Osteoblast (primary cell): ENCODE measurements at regions not wholly inside any gene's neighbourhood (a gene's known extent, or its start where the extent isn't known, plus 50 kb on each side); places are given as distances from the start of the nearest gene placed in this dataset.
A peak's percentile ranks its signal among the peaks of the same experiment; 100 is the strongest.

Experiments used
- DNase-seq: peaks from one replicate; pipeline ENCODE4 v3.0.0; 2011; ENCODE audit warnings: low spot score, mixed read lengths; ENCODE audit not compliant: insufficient read length; ENCODE audit errors: missing footprints
- H2AFZ ChIP-seq: 2 replicates; pipeline ENCODE4 v1.6.0; 2011; ENCODE audit warnings: mild to moderate bottlenecking, low read length
- H3K27ac ChIP-seq: 2 replicates; pipeline ENCODE4 v1.5.1; 2011; ENCODE audit warnings: mild to moderate bottlenecking, low read depth, low read length, moderate library complexity
- H3K27me3 ChIP-seq: 2 replicates; pipeline ENCODE4 v1.6.0; 2012; ENCODE audit warnings: mild to moderate bottlenecking, control low read depth, inconsistent platforms, low read length, moderate library complexity; ENCODE audit not compliant: insufficient read depth
- H3K36me3 ChIP-seq: 2 replicates; pipeline ENCODE4 v1.5.1; 2011; ENCODE audit warnings: mild to moderate bottlenecking, low read length, control low read depth, moderate library complexity; ENCODE audit not compliant: insufficient read depth
- H3K4me1 ChIP-seq: 2 replicates; pipeline ENCODE4 v1.5.1; 2011; ENCODE audit warnings: mild to moderate bottlenecking, low read length, control low read depth, moderate library complexity; ENCODE audit not compliant: insufficient read depth
- H3K4me2 ChIP-seq: 2 replicates; pipeline ENCODE4 v1.6.0; 2011; ENCODE audit warnings: mild to moderate bottlenecking, low read length; ENCODE audit not compliant: insufficient read depth
- H3K4me3 ChIP-seq: fragments of 200-600 bp; sonication (generic); 3 replicates; pipeline ENCODE4 v1.5.1; 2012; ENCODE audit warnings: mild to moderate bottlenecking, low read length, inconsistent platforms; ENCODE audit not compliant: insufficient read depth
- H3K79me2 ChIP-seq: 2 replicates; pipeline ENCODE4 v1.6.0; 2012; ENCODE audit warnings: mild to moderate bottlenecking, low read length, control low read depth, inconsistent platforms; ENCODE audit not compliant: insufficient read depth
- H3K9me3 ChIP-seq: 2 replicates; pipeline ENCODE4 v1.5.1; 2011; ENCODE audit warnings: low read depth, low read length, control low read depth
- H4K20me1 ChIP-seq: 2 replicates; pipeline ENCODE4 v1.6.0; 2012; ENCODE audit warnings: mild to moderate bottlenecking, low read length, control low read depth; ENCODE audit not compliant: insufficient read depth
- TF ChIP-seq, protein P1 (sequence below): IDR thresholded peaks from 2 replicates; pipeline ENCODE4 v1.5.1; 2011; ENCODE audit warnings: mild to moderate bottlenecking, low read depth, low read length, moderate library complexity; ENCODE audit errors: extremely low read depth

DNA sequence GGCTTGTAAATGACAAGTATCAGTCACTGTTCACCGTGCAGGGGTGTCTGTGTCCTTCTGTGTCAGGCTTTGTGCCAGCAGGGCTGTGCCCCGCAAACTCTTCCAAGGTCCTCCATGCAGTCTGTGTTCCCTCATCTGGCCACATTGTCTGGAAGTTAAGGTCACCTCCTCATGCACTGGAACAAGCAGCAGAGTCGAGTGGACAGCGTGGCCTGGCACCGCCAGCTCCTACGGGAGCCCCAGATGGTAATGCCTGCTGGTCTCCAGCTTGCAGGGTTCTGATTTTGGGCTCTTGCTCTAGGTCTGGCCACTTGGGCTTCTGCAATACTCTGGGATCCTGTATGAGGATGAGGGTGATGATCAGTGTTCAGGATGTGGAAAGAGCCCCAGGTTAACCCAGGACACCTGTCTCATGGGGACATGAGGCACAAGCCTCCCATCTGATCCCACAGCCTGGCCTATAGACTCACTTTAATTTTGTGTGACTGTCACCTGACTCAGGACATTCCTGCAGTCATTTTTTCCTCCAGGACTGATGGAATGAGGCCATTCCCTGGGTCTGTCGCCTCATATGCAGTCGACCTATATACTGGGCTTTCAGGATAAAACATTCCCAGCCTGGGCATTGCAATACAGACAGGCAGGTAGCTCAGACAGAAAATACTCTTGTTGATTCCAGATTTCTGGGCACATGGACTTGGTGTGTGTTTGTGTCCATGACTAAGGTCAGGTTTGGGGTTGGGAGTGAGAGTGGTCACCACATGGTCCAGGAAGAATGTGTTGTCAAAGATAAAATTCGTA is 106.3 kb upstream of the TOP3B start:
- Histone ChIP-seq H4K20me1 (no peaks in the 10 kb centered on the region), H3K79me2 (no peaks in the 10 kb centered on the region), H3K9me3 (no peaks in the 10 kb centered on the region), H3K27ac (no peak overlapping the region), H3K4me3 (no peak overlapping the region), H2AFZ (no peak overlapping the region), H3K4me1 (peaks cover 8% of the 10 kb centered on the region), H3K36me3 (no peaks in the 10 kb centered on the region), H3K27me3 (peaks cover 14% of the 10 kb centered on the region), H3K4me2 (no peak overlapping the region)
- TF ChIP-seq, protein P1, sequence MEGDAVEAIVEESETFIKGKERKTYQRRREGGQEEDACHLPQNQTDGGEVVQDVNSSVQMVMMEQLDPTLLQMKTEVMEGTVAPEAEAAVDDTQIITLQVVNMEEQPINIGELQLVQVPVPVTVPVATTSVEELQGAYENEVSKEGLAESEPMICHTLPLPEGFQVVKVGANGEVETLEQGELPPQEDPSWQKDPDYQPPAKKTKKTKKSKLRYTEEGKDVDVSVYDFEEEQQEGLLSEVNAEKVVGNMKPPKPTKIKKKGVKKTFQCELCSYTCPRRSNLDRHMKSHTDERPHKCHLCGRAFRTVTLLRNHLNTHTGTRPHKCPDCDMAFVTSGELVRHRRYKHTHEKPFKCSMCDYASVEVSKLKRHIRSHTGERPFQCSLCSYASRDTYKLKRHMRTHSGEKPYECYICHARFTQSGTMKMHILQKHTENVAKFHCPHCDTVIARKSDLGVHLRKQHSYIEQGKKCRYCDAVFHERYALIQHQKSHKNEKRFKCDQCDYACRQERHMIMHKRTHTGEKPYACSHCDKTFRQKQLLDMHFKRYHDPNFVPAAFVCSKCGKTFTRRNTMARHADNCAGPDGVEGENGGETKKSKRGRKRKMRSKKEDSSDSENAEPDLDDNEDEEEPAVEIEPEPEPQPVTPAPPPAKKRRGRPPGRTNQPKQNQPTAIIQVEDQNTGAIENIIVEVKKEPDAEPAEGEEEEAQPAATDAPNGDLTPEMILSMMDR, result no peak
- no peak for DNase-seq

DNA sequence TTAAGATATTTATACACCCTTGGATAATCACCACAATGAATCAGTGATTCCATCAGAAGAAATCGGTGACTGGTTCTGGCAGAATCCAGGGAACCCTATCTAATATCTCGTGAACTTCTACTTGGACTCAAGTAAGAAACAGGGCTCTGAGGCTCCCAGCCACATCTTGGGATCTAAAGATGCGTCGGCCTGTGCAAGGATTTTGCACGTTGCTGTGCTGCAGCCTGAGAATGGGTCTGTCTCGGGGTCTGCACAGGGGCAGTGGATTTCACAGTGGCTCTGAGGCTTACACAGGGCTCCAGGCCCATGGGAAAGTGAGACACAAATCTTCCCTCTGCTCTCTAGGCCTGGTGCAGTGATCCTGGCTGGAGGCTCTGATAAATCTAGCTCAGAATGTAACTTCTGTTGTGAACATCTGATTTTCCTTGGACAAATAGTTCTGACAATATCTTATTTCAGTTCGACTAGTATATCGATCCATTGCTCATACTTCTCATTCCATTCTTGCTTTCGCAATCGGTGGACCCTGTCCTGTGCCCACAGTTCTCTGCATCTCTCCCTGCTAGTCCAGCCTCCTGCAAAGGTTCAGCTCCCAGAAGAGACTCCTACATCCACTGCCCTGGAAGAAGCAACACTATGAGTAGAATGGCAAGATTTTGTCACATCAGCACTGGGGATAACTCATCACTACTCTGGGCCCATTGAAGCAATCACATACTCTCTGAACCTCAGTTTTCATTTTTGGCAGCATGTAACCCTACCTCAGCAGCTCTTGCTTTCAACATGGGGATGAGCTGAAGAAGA is 105.5 kb upstream of the TOP3B start:
- no peak overlapping the region for H2AFZ ChIP-seq
- H4K20me1 ChIP-seq, result no peaks in the 10 kb centered on the region
- no peak overlapping the region for H3K27ac ChIP-seq
- H3K4me3 ChIP-seq, result no peak overlapping the region
- no peaks in the 10 kb centered on the region for H3K36me3 ChIP-seq
- H3K4me1 ChIP-seq, result peaks cover 8% of the 10 kb centered on the region
- H3K27me3 ChIP-seq, result peaks cover 14% of the 10 kb centered on the region
- no peak overlapping the region for H3K4me2 ChIP-seq
- no peaks in the 10 kb centered on the region for H3K9me3 ChIP-seq
- TF ChIP-seq, protein P1, result no peak
- H3K79me2 ChIP-seq, result no peaks in the 10 kb centered on the region
- peak; percentile 44 for DNase-seq

DNA sequence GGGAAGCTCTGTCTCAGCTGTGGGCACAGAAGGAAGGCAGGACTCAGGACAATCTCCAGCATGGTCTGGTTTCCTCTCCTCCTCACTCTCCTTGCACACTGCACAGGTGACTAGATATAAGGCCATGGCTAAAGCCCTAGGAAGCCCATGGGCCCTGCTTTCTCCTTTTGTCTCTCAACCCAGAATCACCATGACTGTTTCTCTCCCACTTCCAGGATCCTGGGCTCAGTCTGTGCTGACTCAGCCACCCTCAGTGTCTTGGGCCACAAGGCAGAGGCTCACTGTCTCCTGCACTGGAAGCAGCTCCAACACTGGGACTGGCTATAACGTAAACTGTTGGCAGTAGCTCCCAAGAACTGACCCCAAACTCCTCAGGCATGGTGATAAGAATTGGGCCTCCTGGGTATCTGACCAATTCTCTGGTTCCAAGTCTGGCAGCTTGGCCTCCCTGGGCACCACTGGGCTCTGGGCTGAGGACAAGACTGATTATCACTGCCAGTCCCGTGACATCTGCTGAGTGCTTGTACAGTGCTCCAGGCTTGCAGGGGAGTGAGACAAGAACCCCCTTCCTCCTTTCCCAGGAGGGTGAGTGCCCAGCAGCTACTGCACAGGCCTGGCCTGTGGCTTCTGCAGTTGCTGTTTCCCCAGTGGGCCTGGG is 104.0 kb upstream of the TOP3B start:
- Histone ChIP-seq H3K27me3 (peaks cover 10% of the 10 kb centered on the region), H2AFZ (peak overlapping the region; percentile 15), H3K79me2 (no peaks in the 10 kb centered on the region), H3K4me2 (no peak overlapping the region), H3K36me3 (no peaks in the 10 kb centered on the region), H3K9me3 (no peaks in the 10 kb centered on the region), H3K4me3 (no peak overlapping the region), H3K4me1 (peaks cover 8% of the 10 kb centered on the region), H3K27ac (no peak overlapping the region), H4K20me1 (no peaks in the 10 kb centered on the region)
- DNase-seq, result peak; percentile 37
- TF ChIP-seq, protein P1, result no peak
